Calu3 (cell line): ENCODE measurements at regions not wholly inside any gene's neighbourhood (a gene's known extent, or its start where the extent isn't known, plus 50 kb on each side); places are given as distances from the start of the nearest gene placed in this dataset.

Source experiments
- BruUV-seq: library from RNA; stranded (reverse); fragments of 400-500 nt; replicated peaks from 2 replicates; lab custom pipeline; 2021; lab: Mats Ljungman, UMichigan
- CTCF ChIA-PET: fragments of 300-600 bp; sonication (Branson Sonifier 250); formaldehyde crosslinking; loops from one replicate; lab custom pipeline; 2022; ENCODE audit warnings: antibody characterized with exemption; lab: Charles Lee
- DNase-seq: peaks from one replicate; pipeline ENCODE4 v3.0.0; 2022
- H3K27ac Mint-ChIP-seq: one replicate; pipeline ENCODE4 v1.8.0; 2022; ENCODE audit warnings: mixed read lengths; ENCODE audit not compliant: unreplicated experiment
- H3K27me3 Mint-ChIP-seq: one replicate; pipeline ENCODE4 v1.8.0; 2022; ENCODE audit warnings: mixed read lengths; ENCODE audit not compliant: unreplicated experiment
- H3K36me3 Mint-ChIP-seq: one replicate; pipeline ENCODE4 v1.8.0; 2022; ENCODE audit warnings: mild to moderate bottlenecking, moderate library complexity, mixed read lengths; ENCODE audit not compliant: insufficient read depth, unreplicated experiment
- H3K4me1 Mint-ChIP-seq: one replicate; pipeline ENCODE4 v1.8.0; 2022; ENCODE audit warnings: mild to moderate bottlenecking, low read depth, mixed read lengths; ENCODE audit not compliant: unreplicated experiment
- H3K4me3 Mint-ChIP-seq: one replicate; pipeline ENCODE4 v1.8.0; 2022; ENCODE audit warnings: mild to moderate bottlenecking, low read depth, moderate library complexity, mixed read lengths; ENCODE audit not compliant: unreplicated experiment
- H3K9me3 Mint-ChIP-seq: one replicate; pipeline ENCODE4 v1.8.0; 2022; ENCODE audit warnings: low read depth, mixed read lengths; ENCODE audit not compliant: unreplicated experiment
- CTCF ChIP-seq: fragments of 200-600 bp; IDR thresholded peaks from one replicate; pipeline ENCODE4 v1.8.0; 2022; ENCODE audit warnings: antibody characterized with exemption; ENCODE audit not compliant: unreplicated experiment
- intact Hi-C: fragments of 100-400 bp; cut with micrococcal nuclease; formaldehyde crosslinking; loops from one replicate; pipeline ENCODE4 v1.10.0; 2022; ENCODE audit not compliant: unreplicated experiment

GRCh38 chr2:220393711-220394110 lies 766.3 kb downstream of the SLC4A3 start:
- intact Hi-C loops = no loop called here
- H3K9me3 Mint-ChIP-seq = no peaks in the 10 kb centered on the region
- no peaks in the 10 kb centered on the region for H3K4me1 Mint-ChIP-seq
- no peak overlapping the region for H3K27ac Mint-ChIP-seq
- H3K36me3 Mint-ChIP-seq = no peaks in the 10 kb centered on the region
- TF ChIP-seq CTCF = no peak
- H3K4me3 Mint-ChIP-seq = no peak overlapping the region
- H3K27me3 Mint-ChIP-seq = no peaks in the 10 kb centered on the region
- no peak for DNase-seq
- CTCF ChIA-PET = no interaction called here
- BruUV-seq = no TSS peak

DNA sequence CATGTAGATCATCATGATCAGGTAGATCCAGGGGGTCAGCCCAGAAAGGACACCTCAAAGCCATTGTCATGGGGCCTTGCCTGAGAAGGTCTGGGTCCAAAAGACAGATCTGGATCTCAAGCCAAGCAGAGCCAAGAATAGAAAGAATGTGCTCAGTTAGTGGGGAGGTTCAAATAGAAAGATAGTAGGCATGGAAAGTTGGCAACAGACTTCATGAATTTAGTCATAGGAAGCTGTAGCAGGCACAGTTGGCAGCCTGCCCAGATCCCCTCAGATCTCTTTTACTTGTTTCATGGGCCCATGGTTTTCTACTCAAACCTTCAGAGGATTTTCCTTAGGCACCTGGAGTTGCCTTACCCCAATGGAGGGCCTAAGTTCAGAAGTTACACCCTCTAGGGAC lies 767.0 kb downstream of the SLC4A3 start:
- intact Hi-C loops = no loop called here

GRCh38 chr2:220396287-220396686 lies 768.9 kb downstream of the SLC4A3 start:
- no peak overlapping the region for H3K4me3 Mint-ChIP-seq

More for the DNA sequence above, 767.0 kb downstream of the SLC4A3 start:
- no peak overlapping the region for H3K4me3 Mint-ChIP-seq
- no peaks in the 10 kb centered on the region for H3K36me3 Mint-ChIP-seq
- H3K4me1 Mint-ChIP-seq = no peaks in the 10 kb centered on the region
- no peaks in the 10 kb centered on the region for H3K9me3 Mint-ChIP-seq
- TF ChIP-seq CTCF = no peak
- no peaks in the 10 kb centered on the region for H3K27me3 Mint-ChIP-seq
- no peak overlapping the region for H3K27ac Mint-ChIP-seq
- no TSS peak for BruUV-seq
- CTCF ChIA-PET = no interaction called here
- peak; percentile 35 for DNase-seq

GRCh38 chr2:220410296-220410695 lies 782.9 kb downstream of the SLC4A3 start:
- no peak for TF ChIP-seq CTCF
- H3K27me3 Mint-ChIP-seq = no peaks in the 10 kb centered on the region
- peaks cover 11% of the 10 kb centered on the region for H3K9me3 Mint-ChIP-seq
- H3K36me3 Mint-ChIP-seq = no peaks in the 10 kb centered on the region
- no peak overlapping the region for H3K27ac Mint-ChIP-seq
- intact Hi-C loops = no loop called here
- CTCF ChIA-PET = no interaction called here
- H3K4me3 Mint-ChIP-seq = no peak overlapping the region
- no peaks in the 10 kb centered on the region for H3K4me1 Mint-ChIP-seq
- DNase-seq = no peak
- BruUV-seq = no TSS peak

More at GRCh38 chr2:220396287-220396686, 768.9 kb downstream of the SLC4A3 start:
- H3K9me3 Mint-ChIP-seq = peaks cover 3% of the 10 kb centered on the region
- BruUV-seq = no TSS peak
- DNase-seq = no peak
- CTCF ChIA-PET = no interaction called here
- H3K4me1 Mint-ChIP-seq = no peaks in the 10 kb centered on the region
- TF ChIP-seq CTCF = no peak
- H3K36me3 Mint-ChIP-seq = no peaks in the 10 kb centered on the region
- no peak overlapping the region for H3K27ac Mint-ChIP-seq
- intact Hi-C loops = no loop called here
- no peaks in the 10 kb centered on the region for H3K27me3 Mint-ChIP-seq
